ENCODE measurements at regions not wholly inside any gene's neighbourhood (a gene's known extent, or its start where the extent isn't known, plus 50 kb on each side); places are given as distances from the start of the nearest gene placed in this dataset.

- TF ChIP-seq CREB1 (IDR thresholded peaks at IDR 0.05) = no peak
- TF ChIP-seq, protein P1, sequence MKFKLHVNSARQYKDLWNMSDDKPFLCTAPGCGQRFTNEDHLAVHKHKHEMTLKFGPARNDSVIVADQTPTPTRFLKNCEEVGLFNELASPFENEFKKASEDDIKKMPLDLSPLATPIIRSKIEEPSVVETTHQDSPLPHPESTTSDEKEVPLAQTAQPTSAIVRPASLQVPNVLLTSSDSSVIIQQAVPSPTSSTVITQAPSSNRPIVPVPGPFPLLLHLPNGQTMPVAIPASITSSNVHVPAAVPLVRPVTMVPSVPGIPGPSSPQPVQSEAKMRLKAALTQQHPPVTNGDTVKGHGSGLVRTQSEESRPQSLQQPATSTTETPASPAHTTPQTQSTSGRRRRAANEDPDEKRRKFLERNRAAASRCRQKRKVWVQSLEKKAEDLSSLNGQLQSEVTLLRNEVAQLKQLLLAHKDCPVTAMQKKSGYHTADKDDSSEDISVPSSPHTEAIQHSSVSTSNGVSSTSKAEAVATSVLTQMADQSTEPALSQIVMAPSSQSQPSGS (IDR thresholded peaks at IDR 0.05; ENCODE audit: low read length) = no peak
Measured at GRCh38 chr1:170284951-170285350, 139.2 kb downstream of the NTMT2 start.

All from H1 (cell line).